ENCODE measurements at regions not wholly inside any gene's neighbourhood (a gene's known extent, or its start where the extent isn't known, plus 50 kb on each side); places are given as distances from the start of the nearest gene placed in this dataset.
"Not testable (repeated sequence)": the region's sequence is repeated elsewhere in the genome, so short reads cannot be mapped to it uniquely, and the experiment has no call there.

DNA sequence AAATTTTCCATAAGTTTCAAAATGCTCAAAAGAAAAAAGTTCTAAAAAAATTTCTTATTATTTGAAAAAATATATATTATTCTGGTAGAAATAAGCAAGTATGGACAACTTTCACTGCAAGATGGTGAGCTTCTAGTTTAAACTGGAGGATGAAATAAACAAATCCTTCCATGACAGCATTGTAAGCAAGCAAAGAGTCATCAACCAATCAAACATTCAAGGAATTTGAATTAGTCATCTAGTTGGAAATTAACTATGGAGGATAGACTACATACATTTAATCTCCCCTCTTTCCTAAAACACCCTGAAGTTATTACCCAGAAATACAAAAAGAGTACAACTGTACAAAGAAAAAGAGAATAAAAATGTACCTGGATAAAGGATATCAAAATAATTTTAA is 51.0 kb upstream of the IRX5 start:
- Histone ChIP-seq H3K27ac (no peak overlapping the region), H3K4me3 (no peak overlapping the region)

DNA sequence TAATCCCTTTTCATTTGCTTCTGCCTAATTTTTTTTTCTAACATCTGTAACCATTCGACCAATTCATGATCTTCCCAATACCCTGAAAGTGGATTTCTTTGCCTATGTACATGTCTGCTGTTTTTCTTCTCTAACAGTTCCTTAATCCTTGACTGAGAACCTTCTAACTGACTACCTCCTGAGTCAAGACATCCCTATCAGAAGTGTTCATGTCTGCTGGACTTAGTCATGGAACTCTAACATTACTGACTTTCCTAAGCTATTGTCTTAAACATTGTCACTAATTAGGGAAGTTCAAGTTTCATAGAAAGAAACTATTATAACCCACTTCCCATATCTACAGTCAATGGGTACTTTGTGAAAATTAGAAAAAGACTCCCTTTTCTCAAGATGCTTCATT is 52.4 kb upstream of the IRX5 start:
- no peak overlapping the region for H3K27ac ChIP-seq
- H3K4me3 ChIP-seq, result no peak overlapping the region

DNA sequence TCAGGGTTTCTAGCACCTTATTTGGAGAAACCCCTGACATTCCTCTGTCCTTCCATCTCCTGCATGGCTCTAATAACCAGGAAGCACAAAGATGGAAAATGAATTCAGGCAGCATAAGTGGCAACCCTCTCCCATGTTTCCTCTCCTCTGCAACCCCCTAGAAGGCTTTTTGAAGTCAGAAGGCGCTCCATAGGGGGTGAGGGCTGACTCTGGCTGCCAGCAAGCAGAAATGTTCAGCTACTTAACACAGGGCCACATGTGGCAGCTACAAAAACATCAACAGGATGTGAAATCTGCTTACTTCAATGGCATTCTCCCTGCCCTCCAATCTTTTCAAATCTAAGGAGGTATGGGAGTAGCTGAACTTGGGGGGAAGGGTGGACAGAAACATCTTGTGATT is 55.2 kb upstream of the IRX5 start:
- H3K27ac ChIP-seq, result no peak overlapping the region
- no peak overlapping the region for H3K4me3 ChIP-seq

DNA sequence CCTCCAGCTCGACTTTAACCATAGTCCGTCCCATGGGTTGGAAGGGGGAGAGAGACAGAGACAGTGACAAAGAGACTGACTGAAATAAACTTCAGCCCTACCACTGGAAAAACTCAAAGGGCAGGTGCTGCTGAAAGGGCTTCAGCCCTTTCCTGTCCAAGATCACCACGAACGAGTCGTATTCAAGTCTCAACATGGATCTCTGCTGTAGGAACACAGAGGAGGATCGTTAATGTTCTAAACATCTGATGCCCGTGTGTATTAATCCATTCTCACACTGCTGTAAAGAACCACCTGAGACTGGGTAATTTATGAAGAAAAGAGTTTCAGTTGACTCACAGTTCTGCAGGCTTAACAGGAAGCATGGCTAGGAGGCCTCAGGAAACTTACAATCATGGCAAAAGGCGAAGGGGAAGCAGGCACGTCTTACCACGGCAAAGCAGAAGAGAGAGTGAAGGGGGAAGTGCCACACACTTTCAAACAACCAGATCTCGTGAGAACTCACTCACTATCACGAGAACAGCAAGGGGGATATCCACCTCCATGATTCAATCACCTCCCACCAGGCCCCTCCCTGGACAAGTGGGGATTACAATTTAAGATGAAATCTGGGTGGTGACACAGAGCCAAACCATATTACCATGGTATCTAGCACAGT is 56.8 kb upstream of the IRX5 start:
- not testable (repeated sequence) for H3K4me3 ChIP-seq, H3K27ac ChIP-seq

DNA sequence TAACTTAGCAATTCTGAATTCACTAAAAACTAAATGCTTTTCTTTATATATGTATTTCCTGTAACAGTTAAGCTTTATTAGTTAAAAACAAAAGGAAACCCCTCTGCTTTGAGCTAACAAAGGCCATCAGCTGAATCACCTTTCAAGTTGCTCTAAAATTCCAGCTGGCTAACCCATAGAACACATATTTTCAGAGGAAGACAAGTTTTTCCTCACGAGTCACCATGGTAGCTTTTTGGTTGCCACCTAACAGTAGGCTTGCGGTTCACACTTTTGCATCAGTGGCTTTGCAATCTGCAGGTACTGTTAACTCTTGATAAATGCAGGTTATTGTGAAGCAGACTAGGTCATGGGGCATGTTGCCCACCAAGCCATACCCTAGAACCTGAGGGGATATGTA is 57.6 kb upstream of the IRX5 start:
- Histone ChIP-seq H3K27ac (no peak overlapping the region), H3K4me3 (no peak overlapping the region)

DNA sequence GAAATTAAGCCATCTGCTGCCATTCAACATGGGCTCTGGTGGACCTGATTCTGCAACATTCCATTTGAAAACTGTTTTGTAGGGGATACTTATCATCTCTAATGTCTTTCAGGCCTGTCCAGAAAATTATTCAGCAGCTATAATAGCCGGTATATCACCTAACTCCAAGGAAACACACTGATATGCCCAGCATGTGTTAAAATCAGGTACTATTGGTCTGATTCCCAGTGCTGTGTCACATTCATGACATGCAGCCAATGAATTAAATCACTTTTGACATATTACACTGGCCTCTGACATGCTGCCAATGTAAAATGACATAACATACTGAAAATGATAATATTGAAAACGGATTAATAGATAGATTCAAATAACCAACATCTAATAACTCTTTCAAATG is 60.5 kb upstream of the IRX5 start:
- Histone ChIP-seq H3K4me3 (no peak overlapping the region), H3K27ac (no peak overlapping the region)

DNA sequence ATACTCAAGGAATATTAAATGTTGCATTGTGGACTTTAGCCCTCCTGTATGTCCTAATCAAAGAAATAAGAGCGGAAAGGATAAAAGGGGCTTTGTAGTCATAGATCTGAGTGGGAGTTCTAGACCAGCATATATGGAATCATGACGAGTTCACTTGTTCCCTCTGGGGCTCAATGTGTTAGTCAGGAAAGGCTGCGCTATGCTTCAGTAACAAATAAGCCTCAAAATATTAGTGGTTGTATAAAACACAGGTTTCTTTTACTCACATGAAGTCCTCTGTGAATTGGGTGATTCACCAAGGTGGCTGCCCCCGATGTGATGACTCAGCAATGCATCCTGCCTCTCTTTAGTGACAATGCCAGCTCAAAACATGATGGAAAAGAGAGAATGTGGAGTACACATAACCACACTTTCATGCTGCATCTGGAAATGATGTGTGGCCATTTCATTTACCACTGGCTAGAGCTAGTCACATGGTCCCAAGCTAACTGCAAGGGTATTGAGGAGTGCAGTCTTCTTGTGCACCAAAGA is 63.3 kb upstream of the IRX5 start:
- no peak overlapping the region for H3K27ac ChIP-seq
- no peak overlapping the region for H3K4me3 ChIP-seq

DNA sequence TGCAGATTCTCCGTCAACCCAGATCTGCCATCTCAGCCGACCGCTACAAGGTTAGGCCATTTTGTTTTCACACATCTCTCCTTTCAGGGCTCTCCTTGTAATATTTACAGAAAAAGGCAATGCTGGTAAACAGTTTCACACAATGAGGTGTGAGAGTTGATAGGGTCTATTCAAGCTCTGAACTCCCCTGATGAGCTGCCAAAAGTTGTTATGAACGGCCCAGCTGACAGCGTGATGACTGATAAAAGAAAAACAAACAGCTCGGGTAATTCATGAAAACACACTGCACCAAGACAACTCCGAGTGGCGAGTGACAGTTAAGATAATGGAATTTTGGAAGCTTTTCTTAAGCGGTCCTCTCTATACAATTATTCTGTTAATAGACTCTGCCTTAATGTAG is 68.1 kb upstream of the IRX5 start:
- Histone ChIP-seq H3K27ac (no peak overlapping the region), H3K4me3 (no peak overlapping the region)

DNA sequence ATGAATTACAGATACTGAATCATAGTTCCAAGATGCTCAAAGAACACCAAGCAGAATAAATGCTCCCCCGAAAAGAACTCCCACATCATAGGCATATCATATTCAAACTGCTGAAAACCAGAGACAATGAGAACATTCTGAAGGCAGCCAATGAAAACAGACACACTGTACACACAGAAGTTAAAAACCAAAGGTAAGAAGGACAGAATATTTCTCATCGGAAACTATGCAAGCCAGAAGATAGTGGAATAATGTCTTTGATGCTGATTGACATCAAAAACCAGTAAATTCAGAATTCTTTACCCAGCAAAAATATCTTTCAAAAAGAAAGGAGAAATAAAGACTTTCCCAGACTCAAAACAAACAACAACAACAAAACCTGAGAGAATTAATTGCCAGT is 73.8 kb upstream of the IRX5 start:
- H3K27ac ChIP-seq, result no peak overlapping the region
- H3K4me3 ChIP-seq, result no peak overlapping the region

DNA sequence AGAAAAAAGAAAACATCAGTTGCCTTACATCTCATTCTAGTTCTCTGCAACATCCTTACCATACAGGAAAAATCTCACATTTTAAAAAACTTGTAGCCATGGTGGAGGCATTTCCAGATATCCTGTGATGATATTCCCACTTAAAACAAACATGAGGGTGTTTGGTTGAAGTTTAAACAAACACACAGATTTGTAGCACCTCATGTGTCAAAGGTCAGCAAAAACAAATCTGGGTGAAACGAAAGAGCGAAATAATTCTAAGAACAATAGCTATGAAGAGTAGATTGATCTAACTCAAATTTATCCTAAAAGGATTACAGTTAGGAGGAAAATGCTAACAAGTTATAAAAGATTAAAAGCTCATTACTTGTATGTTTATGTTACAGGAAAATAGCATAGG is 83.1 kb upstream of the IRX5 start:
- Histone ChIP-seq H3K27ac (no peak overlapping the region), H3K4me3 (no peak overlapping the region)

DNA sequence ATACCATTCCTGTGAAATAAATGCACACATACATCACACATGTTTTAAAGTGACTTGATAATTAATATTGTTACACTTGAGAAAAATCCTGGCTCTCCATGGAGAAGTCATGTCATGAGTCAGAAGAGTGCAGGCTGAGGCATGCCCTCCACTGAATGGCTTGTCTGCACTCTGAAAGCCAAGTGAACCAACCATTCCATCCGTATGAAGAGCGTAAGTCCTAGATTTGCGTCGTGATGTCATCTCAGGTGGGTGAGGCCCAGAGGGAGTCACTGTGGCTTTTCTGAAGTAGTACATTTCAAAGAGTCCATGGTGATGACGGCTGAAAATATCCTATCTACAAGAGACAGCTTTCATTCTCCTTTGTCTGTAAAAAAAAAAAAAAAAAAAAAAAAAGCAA is 83.5 kb upstream of the IRX5 start:
- Histone ChIP-seq H3K4me3 (no peak overlapping the region), H3K27ac (peak overlapping the region in 1 of 21 experiments; percentile 11)

DNA sequence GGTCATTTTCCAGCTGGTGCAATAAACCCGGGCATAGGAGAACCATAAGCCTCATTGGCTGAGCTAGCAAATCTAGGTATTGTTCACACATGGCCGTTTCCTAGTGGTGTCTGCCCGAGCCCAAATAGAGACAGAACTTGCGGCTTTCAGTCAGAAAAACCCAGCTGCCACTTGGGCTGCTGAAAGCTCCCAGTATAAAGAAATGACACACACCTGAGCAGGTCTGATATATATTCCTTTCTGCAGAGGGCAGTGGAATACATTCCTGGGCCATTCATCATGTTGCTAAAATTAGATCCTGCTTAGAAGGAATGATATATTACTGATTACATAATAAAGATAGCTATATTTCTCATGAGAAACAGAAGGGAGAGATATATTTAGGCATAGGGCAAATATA is 83.9 kb upstream of the IRX5 start:
- Histone ChIP-seq H3K27ac (peak overlapping the region in 2 of 21 experiments; percentile 11 to 14), H3K4me3 (no peak overlapping the region)

DNA sequence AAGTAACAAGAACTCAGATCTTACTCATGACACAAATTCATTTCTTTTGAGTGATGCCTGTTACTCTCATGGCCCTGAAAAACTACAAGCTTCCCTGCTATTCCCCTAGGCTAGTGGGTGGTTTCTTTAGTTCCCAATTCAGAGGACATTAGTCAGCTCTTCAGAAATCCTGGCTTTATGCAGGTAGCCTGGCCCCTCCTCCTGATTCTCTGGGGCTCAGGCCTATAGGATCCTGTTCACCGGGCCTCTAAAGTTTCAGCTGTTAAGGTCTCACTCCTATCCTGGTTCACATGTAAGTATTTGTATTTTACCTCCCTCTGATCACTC is 87.3 kb upstream of the IRX5 start:
- no peak overlapping the region for H3K4me3 ChIP-seq
- H3K27ac ChIP-seq, result no peak overlapping the region

DNA sequence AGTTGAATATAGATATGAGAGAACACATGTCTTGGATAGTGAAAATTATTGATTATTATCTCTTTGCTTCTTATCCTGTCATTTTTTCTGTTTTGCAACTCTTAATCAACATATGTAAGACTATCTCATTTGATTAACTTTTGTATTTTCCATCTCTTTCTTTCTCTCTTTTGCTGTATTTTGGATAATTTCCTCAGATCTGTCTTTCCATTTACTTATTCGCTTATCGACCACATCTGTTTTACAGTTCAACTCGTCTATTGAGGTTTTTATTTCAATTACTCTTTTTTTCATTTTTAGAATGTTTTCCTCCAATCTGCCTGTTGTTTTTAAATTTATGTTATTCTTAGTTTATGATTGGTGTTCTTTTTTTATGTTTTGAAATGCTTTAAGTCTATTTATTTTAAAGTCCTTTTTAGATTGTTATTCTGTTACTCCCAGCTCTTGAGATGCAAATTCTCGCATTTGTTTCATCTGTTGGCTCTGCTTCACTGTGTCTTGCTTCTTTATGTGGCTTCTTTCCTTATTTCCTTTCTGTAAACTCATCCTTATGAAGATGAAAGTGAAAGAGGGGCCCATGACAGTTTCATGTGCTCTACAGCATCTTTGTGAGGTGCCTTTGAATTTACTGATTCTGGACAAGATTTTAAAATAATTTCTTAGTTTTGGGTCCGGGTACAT is 87.8 kb upstream of the IRX5 start:
- no peak overlapping the region for H3K27ac ChIP-seq
- H3K4me3 ChIP-seq, result no peak overlapping the region

DNA sequence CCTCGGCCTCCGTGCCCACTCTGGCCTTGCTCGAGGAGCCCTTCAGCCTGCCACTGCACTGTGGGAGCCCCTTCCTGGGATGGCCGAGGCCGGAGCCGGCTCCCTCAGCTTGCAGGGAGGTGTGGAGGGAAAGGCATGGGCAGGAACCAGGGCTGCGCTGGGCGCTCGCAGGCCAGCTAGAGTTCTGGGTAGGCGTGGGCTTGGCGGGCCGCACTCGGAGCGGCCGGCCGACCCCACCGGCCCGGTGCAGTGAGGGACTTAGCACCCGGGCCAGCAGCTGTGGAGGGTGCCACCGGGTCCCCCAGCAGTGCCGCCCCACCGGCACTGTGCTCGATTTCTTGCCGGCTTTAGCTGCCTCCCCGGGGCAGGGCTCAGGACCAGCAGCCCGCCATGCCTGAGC is 101.0 kb upstream of the IRX5 start:
- no peak overlapping the region for H3K4me3 ChIP-seq

DNA sequence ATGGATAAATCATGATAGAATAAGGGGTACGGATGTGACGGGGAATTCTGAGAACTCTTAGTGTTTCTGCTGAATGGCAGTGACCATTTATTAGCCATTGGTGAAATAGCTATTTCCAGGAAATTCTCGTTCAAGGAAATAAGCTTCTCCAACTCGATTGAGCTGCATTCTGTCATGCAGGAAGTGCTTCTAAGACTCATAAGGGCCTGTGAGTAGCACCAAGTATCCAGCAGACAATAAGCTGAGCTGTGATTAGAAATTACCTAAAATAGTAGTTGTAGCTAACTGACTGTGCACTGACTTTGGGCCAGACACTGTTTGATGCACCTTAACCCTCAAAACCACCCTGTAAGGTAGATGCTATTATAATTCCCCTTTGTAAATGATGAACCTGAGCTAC is 107.8 kb upstream of the IRX5 start:
- no peak overlapping the region for H3K4me3 ChIP-seq
- no peak overlapping the region for H3K27ac ChIP-seq

More for the DNA sequence above, 101.0 kb upstream of the IRX5 start:
- H3K27ac ChIP-seq, result no peak overlapping the region

DNA sequence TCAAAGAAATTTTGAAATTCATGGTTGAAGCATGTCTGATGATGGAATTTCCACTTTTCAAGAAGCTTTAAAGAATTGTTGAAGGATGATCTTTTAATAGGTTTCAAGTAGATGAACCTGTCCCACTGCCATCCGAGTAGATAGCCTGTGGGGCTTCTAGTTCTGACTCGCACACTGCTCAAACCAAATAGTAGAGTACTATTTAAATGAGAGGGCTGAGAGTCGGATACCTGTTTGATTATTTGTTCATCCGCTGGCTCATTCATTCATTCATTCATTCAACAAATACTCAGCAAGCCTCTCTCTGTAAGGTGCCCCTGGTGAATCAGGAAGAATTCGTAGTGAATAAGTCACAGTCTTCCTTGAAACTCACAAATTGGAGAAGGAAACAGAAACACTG is 108.2 kb upstream of the IRX5 start:
- no peak overlapping the region for H3K27ac ChIP-seq
- no peak overlapping the region for H3K4me3 ChIP-seq

DNA sequence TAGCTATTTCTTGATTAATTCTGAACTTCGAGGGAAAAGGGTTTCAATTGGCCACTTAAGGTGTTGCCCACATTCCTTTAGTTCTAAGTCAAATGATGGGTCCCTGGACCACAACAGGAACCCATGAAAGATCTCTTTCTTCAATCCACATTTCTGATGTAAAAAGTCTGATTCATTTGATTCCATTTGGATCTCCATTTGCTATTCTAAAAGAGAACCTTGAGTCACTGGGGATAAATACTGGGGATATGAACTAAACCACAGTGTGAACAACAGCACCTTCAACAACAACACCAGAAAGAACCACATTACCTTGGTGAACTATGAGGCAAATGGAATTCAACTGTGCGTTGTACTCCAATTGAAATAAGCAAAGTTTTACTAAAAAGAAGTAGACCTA is 108.9 kb upstream of the IRX5 start:
- no peak overlapping the region for H3K4me3 ChIP-seq
- no peak overlapping the region for H3K27ac ChIP-seq

DNA sequence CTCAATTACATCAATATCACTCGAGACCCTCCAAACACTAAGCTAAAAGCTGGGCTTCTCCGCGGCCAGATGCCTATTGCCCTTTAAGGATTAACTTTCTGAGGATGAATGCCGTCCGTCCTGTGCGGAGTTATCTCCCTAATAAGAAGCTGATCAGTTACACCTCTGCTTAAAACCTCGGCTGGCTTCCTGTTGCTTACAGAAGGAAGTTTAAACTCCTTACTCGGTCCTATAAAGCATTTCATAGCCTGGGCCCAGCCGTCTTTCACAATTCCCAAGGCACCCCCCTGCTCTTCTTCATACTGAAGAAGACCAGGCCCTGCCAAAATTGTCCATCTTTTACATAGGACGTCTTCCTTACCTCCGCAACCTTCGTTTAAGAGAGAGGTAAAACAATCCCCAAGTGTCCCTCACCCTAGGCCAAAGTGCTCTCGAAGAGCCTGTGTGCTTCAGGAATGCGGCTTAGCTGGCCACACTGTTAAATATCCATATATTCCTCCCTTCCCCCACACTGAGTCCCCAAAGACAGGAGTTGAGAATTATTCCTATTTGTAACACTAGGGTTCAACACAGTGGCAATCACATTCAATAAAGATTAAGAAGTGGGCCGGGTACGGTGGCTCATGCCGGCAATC is 112.6 kb upstream of the IRX5 start:
- H3K27ac ChIP-seq, result no peak overlapping the region
- no peak overlapping the region for H3K4me3 ChIP-seq

DNA sequence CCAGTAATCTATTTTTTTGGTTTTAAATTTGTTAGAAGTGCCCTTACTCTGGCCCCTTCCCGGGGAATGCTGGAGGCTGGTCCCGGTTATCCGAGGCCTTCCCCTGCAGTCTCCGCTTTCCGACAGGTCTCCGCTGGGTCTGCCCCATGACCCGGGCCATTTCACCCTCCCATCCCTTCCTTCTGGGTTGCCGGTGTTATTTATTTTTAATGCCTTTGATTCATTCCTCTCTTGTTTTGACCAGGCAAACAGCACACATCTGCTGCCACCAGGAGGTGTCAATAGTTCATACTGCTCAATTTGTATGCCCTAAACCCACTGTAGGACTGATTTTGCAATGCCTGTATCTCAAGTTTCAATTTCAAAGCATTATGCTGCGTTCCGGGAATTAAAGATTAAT is 113.2 kb upstream of the IRX5 start:
- no peak overlapping the region for H3K27ac ChIP-seq
- H3K4me3 ChIP-seq, result no peak overlapping the region

DNA sequence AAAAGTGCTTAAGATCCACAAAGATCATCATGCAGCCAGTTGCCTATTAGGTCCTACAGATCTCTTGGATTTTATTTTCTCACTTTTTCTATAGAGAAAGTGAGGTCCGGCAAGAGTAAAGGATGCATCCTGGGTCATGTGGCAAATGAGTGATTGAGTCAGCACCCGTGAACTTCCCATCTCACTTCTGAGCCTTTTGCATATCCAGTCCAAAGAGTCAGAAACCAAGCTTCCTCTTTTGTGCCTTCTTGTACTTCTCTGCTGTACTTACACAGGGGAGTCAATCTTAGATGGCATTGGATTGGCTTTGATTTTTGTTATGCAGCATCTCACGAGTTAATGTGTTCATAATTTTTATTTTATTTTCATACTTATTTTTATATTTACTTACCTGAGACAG is 114.2 kb upstream of the IRX5 start:
- H3K27ac ChIP-seq, result no peak overlapping the region
- H3K4me3 ChIP-seq, result no peak overlapping the region

Data from skin epidermis (tissue), 12 donors.